ENCODE measurements at regions not wholly inside any gene's neighbourhood (a gene's known extent, or its start where the extent isn't known, plus 50 kb on each side); places are given as distances from the start of the nearest gene placed in this dataset.

GRCh38 chr14:48943913-48944312, 642.3 kb downstream of the RPS29 start:
- TF ChIP-seq CTCF (conservative IDR thresholded peaks at IDR 0.05 in 1 of 2, IDR thresholded peaks at IDR 0.05 in 1 of 2; ENCODE audit: extremely low read depth in 1 of 2, insufficient read depth in 1 of 2, low read depth in 1 of 2, low read length in 2 of 2) = no peak
- no peak for TF ChIP-seq EZH2 (IDR thresholded peaks at IDR 0.05; ENCODE audit: borderline replicate concordance, low read length)

All from mammary epithelial cell (primary cell).